Gastrocnemius medialis (tissue), 4 donors: ENCODE measurements at regions not wholly inside any gene's neighbourhood (a gene's known extent, or its start where the extent isn't known, plus 50 kb on each side); places are given as distances from the start of the nearest gene placed in this dataset.
"Not testable (repeated sequence)": the region's sequence is repeated elsewhere in the genome, so short reads cannot be mapped to it uniquely, and the experiment has no call there.

ENCODE experiments used
- ATAC-seq, 2 donors: fragments of 150-250 bp; one replicate each; pipeline ENCODE4 v1.9.1; 2016
- DNase-seq, 2 donors: peaks; one replicate each; pipeline ENCODE4 v3.0.0-alpha.2; 2019
- H3K27ac ChIP-seq, 4 donors: fragments of 200-600 bp; sonication (generic); 1 replicate in 1 of 4; 2 replicates in 3 of 4; pipeline ENCODE4 v1.5.1; 2016 to 2018; ENCODE audit warnings: mild to moderate bottlenecking in 2 of 4, moderate library complexity in 1 of 4
- H3K27me3 ChIP-seq, 3 donors: fragments of 200-600 bp; sonication (generic) in 2 of 3; 1 replicate in 1 of 3; 2 replicates in 2 of 3; pipeline versions ENCODE4 v1.5.1 to v1.6.0; 2016 to 2019; ENCODE audit warnings: mild to moderate bottlenecking in 1 of 3, moderate library complexity in 1 of 3
- H3K36me3 ChIP-seq, 2 donors: fragments of 200-600 bp; sonication (generic) in 1 of 2; one replicate each; pipeline ENCODE4 v1.5.1; 2017 to 2018
- H3K4me1 ChIP-seq, 2 donors: fragments of 200-600 bp; sonication (generic) in 1 of 2; one replicate each; pipeline ENCODE4 v1.5.1; 2016 to 2017; ENCODE audit warnings: mild to moderate bottlenecking in 2 of 2
- H3K4me3 ChIP-seq, 4 donors: fragments of 200-600 bp; sonication (generic) in 3 of 4; 1 replicate in 1 of 4; 2 replicates in 3 of 4; pipeline ENCODE4 v1.5.1; 2016 to 2019; ENCODE audit warnings: mild to moderate bottlenecking in 2 of 4
- H3K9me3 ChIP-seq, 3 donors: fragments of 200-600 bp; sonication (generic) in 2 of 3; 1 replicate in 1 of 3; 2 replicates in 2 of 3; pipeline ENCODE4 v1.5.1; 2016 to 2019
- CTCF ChIP-seq, 5 experiments: fragments of 450-650 bp in 3 of 5; fragments of 200-600 bp in 2 of 5; sonication (generic) in 2 of 5; IDR thresholded peaks in 4 of 5; conservative IDR thresholded peaks in 1 of 5; 1 replicate in 4 of 5; 2 replicates in 1 of 5; pipeline ENCODE4 v1.5.1; 2016 to 2019; ENCODE audit warnings: antibody characterized with exemption in 5 of 5, mild to moderate bottlenecking in 3 of 5, moderate library complexity in 3 of 5
- POLR2A ChIP-seq, 2 donors: fragments of 450-650 bp; IDR thresholded peaks; one replicate each; pipeline ENCODE4 v1.6.1; 2017; ENCODE audit warnings: antibody characterized with exemption in 2 of 2, mild to moderate bottlenecking in 2 of 2, moderate library complexity in 2 of 2
- in situ Hi-C, 4 donors: fragments of 200-750 bp; cut with MboI; loops; one replicate each; pipeline versions ENCODE4 v1.15.0 to v1.8.0; 2017; ENCODE audit warnings: low sequenced_read_pairs in 4 of 4
- intact Hi-C: fragments of 100-400 bp; cut with DNase I; formaldehyde crosslinking; loops from one replicate; pipeline ENCODE4 v1.15.1; 2023; ENCODE audit warnings: low total_unique reads

- Histone ChIP-seq H3K9me3 (no peaks in the 10 kb centered on the region), H3K36me3 (no peaks in the 10 kb centered on the region), H3K27ac (no peak overlapping the region), H3K4me1 (no peaks in the 10 kb centered on the region), H3K4me3 (no peak overlapping the region), H3K27me3 (no peaks in the 10 kb centered on the region)
- intact Hi-C loops: no loop called here
- DNase-seq (no peak), ATAC-seq (no peak)
- in situ Hi-C loops: no loop called here
- TF ChIP-seq CTCF (IDR thresholded peaks at IDR 0.05 in 4 of 5, conservative IDR thresholded peaks at IDR 0.05 in 1 of 5) (no peak), POLR2A (IDR thresholded peaks at IDR 0.05) (no peak)
These were observed 1185.6 kb upstream of the FAM98A start for GRCh38 chr2:34784701-34785100.

GRCh38 chr2:34750742-34751141, 1151.6 kb upstream of the FAM98A start:
- H3K27me3 ChIP-seq, ATAC-seq, H3K27ac ChIP-seq, DNase-seq, intact Hi-C loops, in situ Hi-C loops, H3K4me3 ChIP-seq, H3K36me3 ChIP-seq, H3K4me1 ChIP-seq, H3K9me3 ChIP-seq: not testable (repeated sequence)

GRCh38 chr2:34747643-34748042, 1148.5 kb upstream of the FAM98A start:
- no peak overlapping the region for H3K27ac ChIP-seq
- intact Hi-C loops: no loop called here
- no peak for DNase-seq
- H3K27me3 ChIP-seq: no peaks in the 10 kb centered on the region
- no peak overlapping the region for H3K4me3 ChIP-seq
- peaks cover 0 to 4% (median 0%) of the 10 kb centered on the region in 3 donors for H3K9me3 ChIP-seq
- no peaks in the 10 kb centered on the region for H3K4me1 ChIP-seq
- in situ Hi-C loops: no loop called here
- ATAC-seq: no peak
- TF ChIP-seq POLR2A (IDR thresholded peaks at IDR 0.05) (no peak), CTCF (IDR thresholded peaks at IDR 0.05 in 4 of 5, conservative IDR thresholded peaks at IDR 0.05 in 1 of 5) (no peak)
- H3K36me3 ChIP-seq: no peaks in the 10 kb centered on the region

- H3K9me3 ChIP-seq: no peaks in the 10 kb centered on the region
- no peaks in the 10 kb centered on the region for H3K27me3 ChIP-seq
- no peak for DNase-seq
- intact Hi-C loops: no loop called here
- in situ Hi-C loops: no loop called here
- no peaks in the 10 kb centered on the region for H3K36me3 ChIP-seq
- ATAC-seq: no peak
- H3K4me1 ChIP-seq: no peaks in the 10 kb centered on the region
- H3K4me3 ChIP-seq: no peak overlapping the region
- H3K27ac ChIP-seq: no peak overlapping the region
- TF ChIP-seq CTCF (IDR thresholded peaks at IDR 0.05 in 4 of 5, conservative IDR thresholded peaks at IDR 0.05 in 1 of 5) (no peak), POLR2A (IDR thresholded peaks at IDR 0.05) (no peak)
These were observed 1139.6 kb upstream of the FAM98A start for GRCh38 chr2:34738691-34739090.

- TF ChIP-seq CTCF (IDR thresholded peaks at IDR 0.05 in 4 of 5, conservative IDR thresholded peaks at IDR 0.05 in 1 of 5) (no peak), POLR2A (IDR thresholded peaks at IDR 0.05) (no peak)
- Histone ChIP-seq H3K27ac (no peak overlapping the region), H3K4me3 (no peak overlapping the region), H3K27me3 (no peaks in the 10 kb centered on the region), H3K9me3 (no peaks in the 10 kb centered on the region), H3K4me1 (no peaks in the 10 kb centered on the region), H3K36me3 (no peaks in the 10 kb centered on the region)
- in situ Hi-C loops: no loop called here
- DNase-seq (no peak), ATAC-seq (no peak)
- intact Hi-C loops: no loop called here
These were observed 1138.0 kb upstream of the FAM98A start for GRCh38 chr2:34737146-34737545.
